ENCODE measurements at regions not wholly inside any gene's neighbourhood (a gene's known extent, or its start where the extent isn't known, plus 50 kb on each side); places are given as distances from the start of the nearest gene placed in this dataset.

DNA sequence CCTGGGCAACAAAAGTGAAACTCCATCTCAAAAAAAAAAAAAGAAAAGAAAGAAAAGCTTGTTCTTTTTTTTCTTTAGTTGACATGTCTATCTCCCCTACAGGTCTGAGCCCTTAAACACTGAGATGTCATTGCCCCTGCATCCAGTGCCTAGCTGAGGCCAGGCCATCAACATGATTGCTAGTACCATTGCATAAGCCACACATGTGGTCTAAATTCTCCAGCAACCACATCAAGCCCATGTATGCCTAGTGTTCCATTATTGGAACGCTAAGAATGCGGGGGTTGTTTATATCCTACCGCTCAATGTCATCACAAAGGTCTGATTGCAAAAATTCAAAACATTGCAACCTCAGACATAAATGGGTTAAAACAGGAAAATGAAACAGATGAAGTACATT is 62.7 kb downstream of the NPTX2 start:
- no peak overlapping the region for H3K4me3 Mint-ChIP-seq
- no peaks in the 10 kb centered on the region for H3K9me3 ChIP-seq (ENCODE audit: control insufficient read depth, insufficient read depth, low read length)
- DNase-seq (no peak), ATAC-seq (no peak)
- no peaks in the 10 kb centered on the region for H3K27me3 ChIP-seq (ENCODE audit: control insufficient read depth, insufficient read depth, low read length)
- no peaks in the 10 kb centered on the region for H3K9me3 Mint-ChIP-seq
- no peak overlapping the region for H3K27ac Mint-ChIP-seq
- TF ChIP-seq, protein P1, sequence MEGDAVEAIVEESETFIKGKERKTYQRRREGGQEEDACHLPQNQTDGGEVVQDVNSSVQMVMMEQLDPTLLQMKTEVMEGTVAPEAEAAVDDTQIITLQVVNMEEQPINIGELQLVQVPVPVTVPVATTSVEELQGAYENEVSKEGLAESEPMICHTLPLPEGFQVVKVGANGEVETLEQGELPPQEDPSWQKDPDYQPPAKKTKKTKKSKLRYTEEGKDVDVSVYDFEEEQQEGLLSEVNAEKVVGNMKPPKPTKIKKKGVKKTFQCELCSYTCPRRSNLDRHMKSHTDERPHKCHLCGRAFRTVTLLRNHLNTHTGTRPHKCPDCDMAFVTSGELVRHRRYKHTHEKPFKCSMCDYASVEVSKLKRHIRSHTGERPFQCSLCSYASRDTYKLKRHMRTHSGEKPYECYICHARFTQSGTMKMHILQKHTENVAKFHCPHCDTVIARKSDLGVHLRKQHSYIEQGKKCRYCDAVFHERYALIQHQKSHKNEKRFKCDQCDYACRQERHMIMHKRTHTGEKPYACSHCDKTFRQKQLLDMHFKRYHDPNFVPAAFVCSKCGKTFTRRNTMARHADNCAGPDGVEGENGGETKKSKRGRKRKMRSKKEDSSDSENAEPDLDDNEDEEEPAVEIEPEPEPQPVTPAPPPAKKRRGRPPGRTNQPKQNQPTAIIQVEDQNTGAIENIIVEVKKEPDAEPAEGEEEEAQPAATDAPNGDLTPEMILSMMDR (IDR thresholded peaks at IDR 0.05), result no peak
- 100% methylated on average over 3 of the region's 3 CpGs for WGBS (ENCODE audit: insufficient coverage)
- no peaks in the 10 kb centered on the region for H3K4me1 Mint-ChIP-seq
- peaks cover 0 to 6% of the 10 kb centered on the region in 2 donors for H3K27me3 Mint-ChIP-seq (ENCODE audit: low read depth in 2 of 2)
- no peaks in the 10 kb centered on the region for H3K36me3 Mint-ChIP-seq
- no peaks in the 10 kb centered on the region for H3K4me1 ChIP-seq (ENCODE audit: control insufficient read depth, insufficient read depth, low read length)
- H3K4me3 ChIP-seq (ENCODE audit: low read length), result no peak overlapping the region
- H3K27ac ChIP-seq (ENCODE audit: low read length), result no peak overlapping the region
- intact Hi-C loops (cut with micrococcal nuclease), result no loop called here
- H3K36me3 ChIP-seq (ENCODE audit: control insufficient read depth, insufficient read depth, low read length), result no peaks in the 10 kb centered on the region

DNA sequence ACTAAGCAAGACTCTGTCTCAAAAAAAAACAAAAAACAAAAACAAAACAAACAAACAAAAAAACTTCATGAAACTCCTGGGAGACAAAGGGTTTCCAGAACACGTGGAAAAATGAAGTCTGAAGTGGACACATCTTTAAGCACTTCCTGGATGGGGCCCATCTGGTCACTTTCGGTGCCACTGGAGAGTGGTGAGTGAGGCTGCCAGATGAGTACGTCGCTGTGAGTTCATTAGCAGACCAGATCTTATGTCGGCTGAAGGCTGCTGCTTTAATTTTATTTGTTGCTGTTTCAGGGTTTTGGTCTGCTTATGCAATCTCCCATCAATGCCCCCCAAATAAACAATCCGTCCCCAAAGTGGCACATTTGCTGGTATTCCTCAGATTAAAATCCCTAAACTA is 64.4 kb downstream of the NPTX2 start:
- H3K9me3 ChIP-seq (ENCODE audit: control insufficient read depth, insufficient read depth, low read length), result no peaks in the 10 kb centered on the region
- H3K27me3 Mint-ChIP-seq (ENCODE audit: low read depth in 2 of 2), result peaks cover 0 to 6% of the 10 kb centered on the region in 2 donors
- no peaks in the 10 kb centered on the region for H3K36me3 ChIP-seq (ENCODE audit: control insufficient read depth, insufficient read depth, low read length)
- H3K4me1 Mint-ChIP-seq, result no peaks in the 10 kb centered on the region
- H3K27ac ChIP-seq (ENCODE audit: low read length), result no peak overlapping the region
- no peaks in the 10 kb centered on the region for H3K36me3 Mint-ChIP-seq
- no peak overlapping the region for H3K4me3 Mint-ChIP-seq
- intact Hi-C loops (cut with micrococcal nuclease), result no loop called here
- DNase-seq (no peak), ATAC-seq (no peak)
- H3K9me3 Mint-ChIP-seq, result peaks cover 3 to 4% of the 10 kb centered on the region in 2 donors
- WGBS (ENCODE audit: insufficient coverage), result 26% methylated on average over 6 of the region's 6 CpGs
- no peaks in the 10 kb centered on the region for H3K27me3 ChIP-seq (ENCODE audit: control insufficient read depth, insufficient read depth, low read length)
- no peaks in the 10 kb centered on the region for H3K4me1 ChIP-seq (ENCODE audit: control insufficient read depth, insufficient read depth, low read length)
- no peak overlapping the region for H3K4me3 ChIP-seq (ENCODE audit: low read length)
- TF ChIP-seq, protein P1 (IDR thresholded peaks at IDR 0.05), result no peak
- H3K27ac Mint-ChIP-seq, result no peak overlapping the region

DNA sequence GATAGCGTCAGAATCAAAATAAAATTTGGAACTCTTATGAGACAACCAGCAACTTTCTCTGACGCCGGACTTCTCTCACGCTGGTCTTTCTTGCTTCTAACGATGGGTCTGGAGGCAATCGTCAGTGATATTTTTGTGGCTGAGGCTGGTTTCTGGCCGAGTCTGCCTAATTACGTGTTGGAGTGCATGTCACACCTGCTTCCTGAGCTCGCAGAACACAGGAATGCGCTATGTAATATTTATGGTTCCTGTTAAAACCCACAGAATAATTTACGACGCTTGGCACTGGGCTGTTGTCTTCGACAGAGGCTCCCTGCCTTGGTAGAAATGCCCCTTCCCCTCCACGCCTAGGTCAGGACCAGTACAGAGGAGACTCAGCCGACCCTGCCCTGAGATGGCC is 64.9 kb downstream of the NPTX2 start:
- DNase-seq, result no peak
- intact Hi-C loops (cut with micrococcal nuclease), result no loop called here
- Histone ChIP-seq H3K9me3 (ENCODE audit: control insufficient read depth, insufficient read depth, low read length) (no peaks in the 10 kb centered on the region), H3K4me1 (ENCODE audit: control insufficient read depth, insufficient read depth, low read length) (no peaks in the 10 kb centered on the region), H3K27me3 (ENCODE audit: control insufficient read depth, insufficient read depth, low read length) (no peaks in the 10 kb centered on the region), H3K27ac (ENCODE audit: low read length) (no peak overlapping the region), H3K4me3 (ENCODE audit: low read length) (no peak overlapping the region), H3K36me3 (ENCODE audit: control insufficient read depth, insufficient read depth, low read length) (no peaks in the 10 kb centered on the region)
- Mint-ChIP-seq H3K4me3 (no peak overlapping the region), H3K27ac (no peak overlapping the region), H3K36me3 (no peaks in the 10 kb centered on the region), H3K9me3 (peaks cover 3 to 6% of the 10 kb centered on the region in 2 donors), H3K27me3 (ENCODE audit: low read depth in 2 of 2) (peaks cover 0 to 6% of the 10 kb centered on the region in 2 donors), H3K4me1 (no peaks in the 10 kb centered on the region)
- 2% methylated on average over 15 of the region's 15 CpGs for WGBS (ENCODE audit: insufficient coverage)
- no peak for ATAC-seq
- TF ChIP-seq, protein P1 (IDR thresholded peaks at IDR 0.05), result no peak

DNA sequence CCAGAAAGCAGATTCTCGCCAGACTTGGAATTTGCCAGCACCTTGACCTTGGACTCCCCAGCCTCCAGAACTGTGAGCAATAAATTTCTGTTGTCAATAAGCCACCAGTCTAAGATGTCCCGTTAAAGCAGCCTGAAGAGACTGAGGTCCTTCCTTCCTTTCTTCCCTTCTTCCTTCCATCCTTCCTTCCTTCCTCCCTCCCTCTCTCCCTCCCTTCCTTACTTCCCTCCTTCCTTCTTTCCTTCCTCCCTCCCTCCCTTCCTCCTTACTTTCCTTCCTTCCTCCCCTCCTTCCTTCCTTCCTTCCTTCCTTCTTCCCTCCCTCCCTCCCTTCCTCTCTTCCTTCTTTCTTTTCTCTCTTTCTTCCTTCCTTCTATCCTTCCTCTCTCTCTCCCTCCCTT is 66.4 kb downstream of the NPTX2 start:
- TF ChIP-seq, protein P1 (IDR thresholded peaks at IDR 0.05), result no peak
- ATAC-seq (no peak), DNase-seq (no peak)
- WGBS (ENCODE audit: insufficient coverage), result 83% methylated on average over 2 of the region's 2 CpGs
- no peak overlapping the region for H3K27ac ChIP-seq (ENCODE audit: low read length)
- Mint-ChIP-seq H3K4me3 (no peak overlapping the region), H3K4me1 (no peaks in the 10 kb centered on the region), H3K9me3 (peaks cover 6 to 9% of the 10 kb centered on the region in 2 donors), H3K36me3 (no peaks in the 10 kb centered on the region), H3K27me3 (ENCODE audit: low read depth in 2 of 2) (peaks cover 0 to 6% of the 10 kb centered on the region in 2 donors), H3K27ac (no peak overlapping the region)
- intact Hi-C loops (cut with micrococcal nuclease), result no loop called here
- H3K4me3 ChIP-seq (ENCODE audit: low read length), result no peak overlapping the region
- no peaks in the 10 kb centered on the region for H3K4me1 ChIP-seq (ENCODE audit: control insufficient read depth, insufficient read depth, low read length)
- no peaks in the 10 kb centered on the region for H3K36me3 ChIP-seq (ENCODE audit: control insufficient read depth, insufficient read depth, low read length)
- H3K9me3 ChIP-seq (ENCODE audit: control insufficient read depth, insufficient read depth, low read length), result no peaks in the 10 kb centered on the region
- H3K27me3 ChIP-seq (ENCODE audit: control insufficient read depth, insufficient read depth, low read length), result no peaks in the 10 kb centered on the region
